Psoas muscle (tissue), 7 donors: ENCODE measurements at regions not wholly inside any gene's neighbourhood (a gene's known extent, or its start where the extent isn't known, plus 50 kb on each side); places are given as distances from the start of the nearest gene placed in this dataset.

Experiments
- ATAC-seq, 4 donors: fragments of 200-7000 bp; cut with Tn5 transposase; one replicate each; pipeline ENCODE4 v1.9.1; 2020; ENCODE audit warnings: moderate library complexity in 3 of 4, mild to moderate bottlenecking in 2 of 4
- DNase-seq, 2 donors: peaks; one replicate each; pipeline ENCODE4 v3.0.0-alpha.2; 2020
- H3K27ac ChIP-seq: fragments of 200-600 bp; one replicate; pipeline ENCODE4 v1.8.0; 2022
- H3K27me3 ChIP-seq, 3 donors: fragments of 200-600 bp in 1 of 3; one replicate each; pipeline versions ENCODE4 v1.6.1 to v1.8.0; 2013 to 2022; ENCODE audit warnings: low read length in 2 of 3, mild to moderate bottlenecking in 2 of 3, moderate library complexity in 1 of 3; ENCODE audit not compliant: insufficient read depth in 3 of 3
- H3K36me3 ChIP-seq, 2 donors: fragments of 200-600 bp in 1 of 2; one replicate each; pipeline versions ENCODE4 v1.6.1 to v1.8.0; 2013 to 2022; ENCODE audit warnings: low read depth in 1 of 2, mild to moderate bottlenecking in 1 of 2, moderate library complexity in 1 of 2; ENCODE audit not compliant: insufficient read depth in 1 of 2
- H3K4me1 ChIP-seq: fragments of 200-600 bp; one replicate; pipeline ENCODE4 v1.8.0; 2022
- H3K4me3 ChIP-seq: fragments of 200-600 bp; one replicate; pipeline ENCODE4 v1.8.0; 2022; ENCODE audit warnings: mild to moderate bottlenecking
- H3K9me3 ChIP-seq: fragments of 200-600 bp; one replicate; pipeline ENCODE4 v1.8.0; 2022
- CTCF ChIP-seq: fragments of 200-600 bp; IDR thresholded peaks from one replicate; pipeline ENCODE4 v1.8.0; 2022; ENCODE audit warnings: antibody characterized with exemption
- WGBS, 3 donors: extraction: QIAGEN DNeasy Blood & Tissue Kit; methylation state at CpG; one replicate each; pipeline versions ENCODE4 v1.1.6 to v1.1.7; 2013; 5-methylcytosine and 5-hydroxymethylcytosine counted together
- intact Hi-C, 2 donors: fragments of 100-400 bp; cut with DNase I; formaldehyde crosslinking; loops; one replicate each; pipeline versions ENCODE4 v1.11.0 to v1.14.2; 2022
- donor health status: healthy with polysubstance abuse.
- donor health status: DM: no; HTN: no; CAD: no; lungs with moderate emphysema.
- donor health status: Bipolar disorder and iron deficiency.
- donor health status: healthy.
- donor health status: DM: yes; HTN: yes; CAD: no.
- donor health status: DM: no; HTN: no; CAD: no.
- donor health status: DM: yes; HTN: yes; CAD: no.

- H3K27me3 ChIP-seq: no peaks in the 10 kb centered on the region
- WGBS, 3 donors: 20 to 30% (median 22%) methylated on average over 9 to 10 of the region's 10 CpGs
- no peaks in the 10 kb centered on the region for H3K36me3 ChIP-seq
- DNase-seq: no peak
- no peak for TF ChIP-seq CTCF
- peak overlapping the region; percentile 21 for H3K27ac ChIP-seq
- intact Hi-C loops: loop anchor here in 1 of 2 donors (5.0 kb wide), 2 partner anchors 70 to 330 kb away; no protein-coding TSS in a partner anchor
- H3K9me3 ChIP-seq: no peaks in the 10 kb centered on the region
- ATAC-seq: peak in 3 of 4 donors; percentile 1 to 3 (median 2)
- peaks cover 5% of the 10 kb centered on the region for H3K4me1 ChIP-seq
- H3K4me3 ChIP-seq: peak overlapping the region; percentile 62
These were observed 73.6 kb downstream of the TEX51 start for GRCh38 chr2:126972279-126972626.

GRCh38 chr2:126973745-126974144 is 75.1 kb downstream of the TEX51 start:
- no peaks in the 10 kb centered on the region for H3K36me3 ChIP-seq
- no peak for TF ChIP-seq CTCF
- intact Hi-C loops: loop anchor here in 1 of 2 donors (5.0 kb wide), 2 partner anchors 69 to 331 kb away; no protein-coding TSS in a partner anchor
- H3K27me3 ChIP-seq: no peaks in the 10 kb centered on the region
- no peak overlapping the region for H3K4me3 ChIP-seq
- H3K27ac ChIP-seq: no peak overlapping the region
- WGBS, 3 donors: 91 to 96% (median 95%) methylated on average over 2 of the region's 2 CpGs
- ATAC-seq: no peak
- DNase-seq: no peak
- no peaks in the 10 kb centered on the region for H3K9me3 ChIP-seq
- peaks cover 5% of the 10 kb centered on the region for H3K4me1 ChIP-seq

GRCh38 chr2:126975671-126976655 is 77.3 kb downstream of the TEX51 start:
- intact Hi-C loops: no loop called here
- ATAC-seq (no peak), DNase-seq (no peak)
- WGBS, 3 donors: 81 to 82% (median 81%) methylated on average over 12 of the region's 12 CpGs
- Histone ChIP-seq H3K4me3 (no peak overlapping the region), H3K9me3 (no peaks in the 10 kb centered on the region), H3K27me3 (no peaks in the 10 kb centered on the region), H3K4me1 (peaks cover 5% of the 10 kb centered on the region), H3K27ac (no peak overlapping the region), H3K36me3 (no peaks in the 10 kb centered on the region)
- TF ChIP-seq CTCF: no peak

- no peak overlapping the region for H3K27ac ChIP-seq
- no peak for DNase-seq
- H3K36me3 ChIP-seq: no peaks in the 10 kb centered on the region
- H3K4me1 ChIP-seq: peaks cover 5% of the 10 kb centered on the region
- ATAC-seq: no peak
- no peak overlapping the region for H3K4me3 ChIP-seq
- H3K27me3 ChIP-seq: no peaks in the 10 kb centered on the region
- no peak for TF ChIP-seq CTCF
- intact Hi-C loops: no loop called here
- H3K9me3 ChIP-seq: no peaks in the 10 kb centered on the region
- WGBS, 3 donors: 88 to 92% (median 91%) methylated on average over 29 to 30 of the region's 30 CpGs
These were observed 78.1 kb downstream of the TEX51 start for GRCh38 chr2:126976721-126977328.
